GM12891 (cell line): ENCODE measurements at regions not wholly inside any gene's neighbourhood (a gene's known extent, or its start where the extent isn't known, plus 50 kb on each side); places are given as distances from the start of the nearest gene placed in this dataset.

Source experiments
- POLR2A ChIP-seq: IDR thresholded peaks from 2 replicates; pipeline ENCODE4 v1.6.1; 2011; ENCODE audit warnings: low read depth, low read length, control low read depth
- POLR2AphosphoS5 ChIP-seq: IDR thresholded peaks from 2 replicates; pipeline ENCODE4 v1.6.1; 2011; ENCODE audit warnings: low read depth, low read length, control low read depth
- SPI1 ChIP-seq: IDR thresholded peaks from 2 replicates; pipeline ENCODE4 v1.6.1; 2011; ENCODE audit warnings: low read depth, low read length, control low read depth
- TAF1 ChIP-seq: IDR thresholded peaks from 2 replicates; pipeline ENCODE4 v1.6.1; 2011; ENCODE audit warnings: low read depth, low read length, control low read depth

DNA sequence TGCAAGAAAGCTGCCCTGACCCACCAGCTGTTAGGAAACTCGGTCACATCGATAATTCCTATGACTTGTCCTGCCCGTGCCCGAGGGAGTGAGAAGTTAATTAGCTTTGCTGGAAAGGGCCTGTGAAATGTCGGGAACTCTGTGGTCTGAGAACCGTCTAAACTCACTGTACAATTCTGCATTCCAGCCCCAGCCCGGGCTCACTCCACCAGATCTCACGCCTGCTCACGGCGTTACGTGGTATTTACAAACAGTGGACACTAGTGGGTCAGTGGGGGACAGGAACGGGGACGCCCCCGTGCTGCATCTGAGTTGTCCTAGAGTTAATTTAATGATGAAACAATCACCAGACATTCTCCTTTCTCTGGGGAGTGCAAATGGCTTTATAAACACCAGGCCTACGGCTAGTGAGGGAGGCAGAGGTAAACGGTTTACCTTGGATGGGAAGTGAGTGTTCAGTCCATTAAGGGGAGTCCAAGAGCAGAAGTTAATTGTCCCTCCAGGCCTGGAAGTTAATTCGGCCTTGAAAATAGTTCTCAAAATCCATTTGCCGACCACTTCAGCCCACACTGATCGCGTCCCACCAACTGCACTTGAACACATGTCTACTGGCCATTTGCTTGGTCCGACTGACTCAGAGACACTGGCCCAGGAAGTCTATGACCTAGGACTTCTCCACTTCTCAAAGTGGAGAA is 93.5 kb upstream of the MED13L start:
- TF ChIP-seq POLR2A (no peak), POLR2AphosphoS5 (no peak), TAF1 (no peak), SPI1 (no peak)
